SK-N-DZ (cell line): ENCODE measurements at regions not wholly inside any gene's neighbourhood (a gene's known extent, or its start where the extent isn't known, plus 50 kb on each side); places are given as distances from the start of the nearest gene placed in this dataset.
A peak's percentile ranks its signal among the peaks of the same experiment; 100 is the strongest.
"Not testable (repeated sequence)": the region's sequence is repeated elsewhere in the genome, so short reads cannot be mapped to it uniquely, and the experiment has no call there.

Experiments used
- DNase-seq: peaks from one replicate; pipeline ENCODE4 v3.0.0-alpha.2; 2015; ENCODE audit warnings: low spot score

DNA sequence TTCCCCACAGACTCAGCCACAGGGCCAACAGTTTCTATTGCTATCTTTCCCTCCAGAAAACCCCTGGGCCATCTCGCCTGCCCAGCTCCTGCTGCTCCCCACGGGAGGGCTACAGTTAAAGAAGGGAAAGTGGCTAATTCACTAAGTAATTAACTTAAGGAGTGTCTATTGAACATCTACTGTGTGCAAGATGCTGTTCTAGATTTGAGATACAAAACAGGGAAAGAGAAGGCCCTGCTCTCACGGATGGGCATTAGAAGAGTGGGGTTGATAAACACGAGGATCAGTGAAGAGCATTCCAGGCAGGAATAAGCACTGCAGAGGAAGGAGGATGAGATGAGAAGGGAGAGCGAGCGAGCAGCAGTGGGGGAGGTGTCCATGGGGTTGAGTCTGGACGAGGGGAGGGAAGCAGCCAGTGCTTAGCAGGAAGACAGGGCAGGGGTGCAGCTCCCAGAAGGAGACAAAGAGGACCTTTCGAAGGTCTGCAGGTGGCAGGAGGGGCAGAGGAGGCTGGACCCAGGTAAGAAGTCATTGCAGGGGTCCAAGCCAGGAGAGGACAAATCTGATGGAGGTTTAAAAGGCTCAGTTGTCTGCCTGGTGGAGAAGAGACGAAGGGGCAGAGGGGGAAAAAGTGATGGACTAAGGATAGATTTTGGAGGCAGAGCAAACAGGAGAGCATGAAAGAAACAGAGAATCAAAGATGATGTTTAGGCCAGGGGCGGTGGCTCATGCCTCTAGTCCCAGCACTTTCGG, 64.7 kb downstream of the KLF15 start:
- peak; percentile 79 for DNase-seq

DNA sequence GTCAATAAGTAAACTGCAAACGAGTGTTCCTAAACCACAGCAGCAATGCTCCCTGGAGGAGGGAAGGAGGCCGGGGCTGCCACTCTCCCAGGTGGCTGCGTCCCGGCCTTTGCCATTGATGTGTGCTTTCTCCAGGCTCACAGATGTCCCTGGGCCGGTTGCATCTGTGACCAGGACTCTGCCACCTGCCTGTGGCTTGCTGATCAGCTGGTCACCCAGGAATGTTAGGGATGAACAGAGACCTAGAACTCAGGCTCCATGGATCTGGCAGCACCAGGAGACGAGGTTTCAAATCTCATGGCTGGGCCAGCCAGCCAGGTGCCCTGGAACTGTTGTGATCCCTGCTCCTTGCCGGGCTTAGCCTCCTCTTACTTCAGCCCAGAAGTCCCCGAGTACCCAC, 65.7 kb downstream of the KLF15 start:
- DNase-seq, result no peak

DNA sequence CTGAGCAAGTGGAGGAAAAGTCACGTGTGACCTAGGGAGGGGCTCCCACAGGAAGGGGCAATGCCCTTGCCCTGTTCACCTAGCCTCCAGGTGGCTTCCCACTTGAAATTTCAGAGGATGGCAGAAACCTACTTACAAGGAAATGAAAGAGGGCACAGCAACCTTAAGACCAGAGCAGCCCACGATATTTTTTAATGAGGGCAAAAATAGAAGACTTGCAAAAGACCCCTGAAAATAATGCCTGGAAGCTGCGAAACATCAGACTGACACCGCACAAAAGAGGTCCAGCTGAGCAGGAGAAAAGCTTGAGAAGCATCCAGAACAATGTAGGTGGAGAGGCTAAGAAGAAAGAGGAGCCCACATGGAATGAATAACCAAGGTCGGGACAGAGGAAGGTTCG, 66.1 kb downstream of the KLF15 start:
- DNase-seq, result no peak

DNA sequence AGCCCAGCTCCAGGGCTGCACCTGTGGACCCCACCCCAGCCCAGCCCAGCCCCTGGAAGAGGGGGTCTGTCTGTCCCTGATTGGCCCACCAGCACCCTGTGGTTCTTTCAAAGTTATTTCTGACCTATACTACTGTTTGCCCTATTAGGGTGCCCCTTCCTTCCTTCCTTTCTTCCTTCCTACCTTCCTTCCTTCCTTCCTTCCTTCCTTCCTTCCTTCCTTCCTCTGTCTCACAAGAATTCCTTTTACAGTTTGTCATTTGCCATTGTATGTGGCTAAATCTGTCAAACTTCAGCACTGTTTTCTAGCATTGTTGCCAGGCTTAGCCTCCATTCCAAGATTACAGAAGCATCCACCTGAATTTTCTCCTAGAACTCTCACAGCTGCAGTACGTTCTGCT, 66.9 kb downstream of the KLF15 start:
- DNase-seq, result no peak

DNA sequence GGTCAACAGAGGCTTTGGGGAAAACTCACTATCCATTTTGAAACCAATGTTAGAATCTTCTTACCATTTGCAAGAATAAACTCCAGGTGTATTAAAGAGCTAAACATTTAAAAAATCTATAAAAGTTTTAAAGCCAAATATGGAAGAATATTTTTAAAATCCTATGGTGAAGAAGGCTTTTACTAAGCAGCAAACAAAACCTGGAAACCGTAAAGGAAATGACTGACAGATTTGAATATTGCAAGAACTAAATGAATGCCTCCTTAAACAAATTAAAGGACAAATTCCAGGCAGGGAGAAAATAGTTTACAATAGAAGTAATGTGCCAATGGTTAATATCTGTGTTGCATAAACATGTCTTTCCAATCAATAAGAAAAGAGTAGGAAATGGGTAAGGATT, 68.1 kb downstream of the KLF15 start:
- no peak for DNase-seq

DNA sequence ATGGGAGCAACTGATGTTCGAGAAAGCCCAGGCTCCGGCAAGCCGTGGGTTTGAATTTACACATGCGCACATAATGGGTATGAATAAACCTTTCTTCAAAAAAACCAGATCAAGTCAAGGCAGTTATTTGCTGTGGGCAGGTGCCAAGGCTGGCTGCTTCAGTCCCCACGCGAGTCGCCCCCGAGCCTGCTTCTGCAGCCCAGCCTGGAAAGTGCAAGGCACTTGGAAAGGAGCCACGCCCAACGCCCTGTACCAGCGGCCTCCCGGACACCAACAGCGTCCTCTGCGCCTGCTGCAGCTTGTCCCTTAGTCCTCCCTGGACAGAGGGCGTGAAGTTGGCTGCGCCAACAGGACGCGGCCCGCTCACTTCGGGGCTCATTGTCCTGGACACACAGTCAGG, 68.9 kb downstream of the KLF15 start:
- DNase-seq, result no peak

DNA sequence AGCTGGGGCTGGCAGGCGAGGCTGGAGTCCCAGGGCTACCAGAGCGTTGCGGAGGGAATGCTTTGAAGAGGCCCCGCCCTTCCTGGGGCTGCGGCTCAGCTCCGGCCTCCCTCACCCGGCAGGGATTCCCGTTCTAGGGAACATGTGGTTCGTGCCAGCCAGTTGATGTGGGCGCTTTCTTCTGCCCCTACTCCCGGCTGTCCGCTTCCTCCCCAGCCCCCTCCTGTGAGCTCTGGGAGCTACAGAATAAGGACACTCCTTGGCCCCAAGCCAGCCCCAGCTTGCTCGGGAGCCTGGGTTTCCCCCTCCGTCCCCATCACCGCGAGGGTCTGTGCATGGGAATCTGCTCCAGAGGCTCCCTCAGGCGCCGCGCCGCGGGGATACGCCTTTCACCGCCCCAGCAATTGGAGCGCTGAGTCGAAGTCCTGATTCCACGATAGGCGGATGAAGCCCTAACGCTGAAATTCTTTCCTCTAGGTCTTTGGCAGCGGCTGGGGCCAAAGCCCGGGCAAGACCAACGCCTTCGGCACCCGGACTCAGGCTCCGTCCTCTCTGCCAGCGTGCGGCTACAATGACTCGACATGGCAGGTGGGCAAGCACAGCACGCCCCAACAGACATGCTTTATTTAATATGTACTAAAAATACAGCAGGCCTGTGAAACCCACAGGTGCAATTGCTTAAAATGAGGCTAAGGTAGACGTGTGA, 69.5 kb downstream of the KLF15 start:
- peak; percentile 60 for DNase-seq

DNA sequence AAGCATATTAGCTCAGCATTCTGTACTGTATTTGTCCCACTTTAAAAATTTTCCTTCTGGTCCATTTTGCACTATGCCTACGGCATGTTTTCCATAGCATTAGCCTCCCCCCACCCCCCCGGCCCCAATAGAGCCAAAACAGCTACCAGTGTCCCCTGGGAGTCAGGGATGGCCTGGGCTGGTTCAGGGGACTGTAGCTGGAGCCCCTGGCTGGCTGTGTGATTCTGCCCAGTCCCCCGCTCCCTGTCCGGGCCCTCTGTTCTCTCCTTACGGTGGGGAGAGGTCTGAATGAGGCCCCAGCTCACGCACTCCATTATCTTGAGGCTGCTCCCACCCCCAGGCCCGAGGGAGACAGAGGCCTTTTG, 70.1 kb downstream of the KLF15 start:
- no peak for DNase-seq

DNA sequence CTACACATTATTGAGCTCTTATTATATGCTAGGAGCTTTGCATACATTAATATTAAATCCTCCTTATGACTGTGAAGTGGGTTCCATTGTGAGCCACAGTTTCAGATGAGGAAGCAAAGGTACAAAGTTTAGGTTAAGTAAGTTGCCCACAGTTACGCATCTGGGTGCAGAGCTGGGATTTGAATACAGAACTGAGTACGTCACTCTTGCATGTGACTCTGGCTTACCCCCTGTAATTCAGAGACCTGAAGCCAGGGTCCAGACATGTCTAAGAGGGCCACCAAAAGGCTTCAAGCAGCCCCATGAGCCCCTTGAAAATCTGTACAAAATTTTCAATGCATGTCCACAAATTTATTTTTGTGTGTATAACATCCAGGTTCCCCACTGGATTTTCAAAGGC, 71.8 kb downstream of the KLF15 start:
- DNase-seq, result no peak

DNA sequence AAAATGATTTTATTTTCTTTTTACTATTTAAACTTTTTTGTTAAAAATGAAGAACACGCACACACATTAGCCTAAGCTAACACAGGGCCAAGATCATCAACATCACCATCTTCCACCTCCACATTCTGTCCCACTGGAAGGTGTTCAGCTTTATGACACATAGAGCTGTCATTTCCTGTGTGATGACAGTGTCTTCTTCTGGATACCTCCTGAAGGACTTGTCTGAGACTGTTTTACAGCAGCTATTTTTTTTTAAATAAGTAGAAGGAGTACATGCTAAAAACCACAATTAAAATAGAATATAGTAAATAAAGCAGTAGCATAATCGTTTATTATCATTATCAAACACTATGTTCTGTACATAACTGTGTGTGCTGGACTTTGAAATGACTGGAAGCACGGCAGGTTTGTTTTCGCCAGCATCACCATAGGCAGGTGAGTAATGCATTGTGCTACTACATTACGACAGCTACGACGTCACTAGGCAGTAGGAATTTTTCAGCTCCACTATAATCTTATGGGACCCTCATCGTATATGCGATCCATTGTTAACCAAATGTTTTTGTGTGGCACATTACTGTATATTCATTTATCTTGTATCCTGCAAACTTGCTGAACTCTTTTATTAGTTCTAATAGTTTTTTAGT, 72.8 kb downstream of the KLF15 start:
- no peak for DNase-seq

DNA sequence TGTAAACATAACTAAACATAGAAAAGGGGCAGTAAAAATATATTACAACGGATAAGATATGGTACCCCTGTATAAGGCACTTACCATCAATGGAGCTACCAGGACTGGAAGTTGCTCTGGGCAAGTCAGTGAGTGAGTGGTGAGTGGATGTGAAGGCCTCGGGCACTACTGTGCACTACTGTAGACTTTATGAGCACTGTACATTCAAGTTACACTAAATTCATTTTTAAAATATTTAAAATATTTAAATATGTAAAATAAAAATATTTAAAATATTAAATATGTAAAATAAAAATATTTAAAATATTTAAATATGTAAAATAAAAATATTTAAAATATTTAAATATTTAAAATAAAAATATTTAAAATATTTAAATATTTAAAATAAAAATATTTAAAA, 73.6 kb downstream of the KLF15 start:
- not testable (repeated sequence) for DNase-seq

DNA sequence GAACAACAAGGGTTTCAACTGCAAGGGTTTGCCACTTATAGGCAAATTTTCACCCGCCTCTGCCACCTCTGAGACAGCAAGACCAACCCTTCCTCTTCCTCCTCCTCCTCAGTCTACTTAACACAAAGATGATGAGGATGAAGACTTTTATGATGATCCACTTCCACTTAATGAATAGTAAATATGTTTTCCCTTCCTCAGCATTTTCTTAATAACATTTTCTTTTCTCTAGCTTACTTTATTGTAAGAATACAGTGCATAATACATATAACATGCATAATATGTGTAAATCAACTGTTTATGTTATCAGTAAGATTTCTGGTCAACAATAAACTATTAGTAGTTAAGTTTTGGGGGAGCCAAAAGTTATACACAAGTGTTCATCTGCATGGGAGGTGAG, 77.4 kb downstream of the KLF15 start:
- no peak for DNase-seq

DNA sequence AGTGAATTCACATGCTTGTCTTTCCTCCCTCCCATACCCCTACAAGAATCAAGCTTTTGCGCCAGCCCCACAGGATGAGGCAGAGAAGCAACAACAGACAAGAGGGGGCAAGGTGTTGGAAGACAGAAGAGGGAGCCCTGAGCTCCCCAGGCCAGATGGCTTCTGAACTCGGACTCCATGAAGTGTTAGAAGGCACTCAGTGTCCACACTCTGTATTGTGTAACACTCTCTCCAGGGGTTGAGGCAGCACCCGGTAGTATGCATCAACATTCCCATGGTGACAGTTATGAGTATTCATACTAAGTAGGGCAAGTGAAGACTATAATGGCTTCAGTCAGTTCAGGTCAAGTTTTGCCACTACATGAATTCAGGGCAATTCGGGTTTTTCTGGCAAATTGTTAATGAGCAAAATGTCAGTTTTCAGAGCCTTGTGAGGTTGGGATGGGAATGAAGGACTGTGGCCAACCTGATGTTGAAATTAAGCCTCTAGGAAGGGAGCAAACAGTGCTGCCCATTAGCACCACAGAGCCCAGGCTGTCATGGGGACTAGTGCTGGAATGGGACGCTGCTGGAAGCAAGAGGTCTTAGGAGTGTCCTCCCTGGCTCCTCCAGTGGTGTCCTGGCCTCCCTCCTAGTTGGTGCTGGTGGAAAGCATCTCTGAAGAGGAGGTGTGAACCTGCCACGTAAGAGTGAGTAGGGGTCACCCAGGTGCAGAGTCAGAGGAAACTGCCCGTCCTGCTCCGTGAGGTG, 79.4 kb downstream of the KLF15 start:
- no peak for DNase-seq

DNA sequence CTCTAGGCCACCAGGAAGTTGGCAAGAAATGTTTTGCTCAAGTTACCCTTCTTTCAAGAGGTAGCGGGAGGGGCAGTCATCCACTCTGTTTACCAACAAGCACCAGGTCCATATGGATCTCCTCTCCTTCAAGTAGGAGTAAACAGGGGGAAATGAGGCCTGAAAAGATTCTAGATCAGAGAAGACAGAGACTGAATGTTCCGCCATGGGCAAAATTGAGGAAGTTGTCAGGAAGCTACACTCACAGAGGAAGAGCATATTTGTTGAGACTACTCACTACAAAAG, 81.6 kb downstream of the KLF15 start:
- DNase-seq, result no peak

DNA sequence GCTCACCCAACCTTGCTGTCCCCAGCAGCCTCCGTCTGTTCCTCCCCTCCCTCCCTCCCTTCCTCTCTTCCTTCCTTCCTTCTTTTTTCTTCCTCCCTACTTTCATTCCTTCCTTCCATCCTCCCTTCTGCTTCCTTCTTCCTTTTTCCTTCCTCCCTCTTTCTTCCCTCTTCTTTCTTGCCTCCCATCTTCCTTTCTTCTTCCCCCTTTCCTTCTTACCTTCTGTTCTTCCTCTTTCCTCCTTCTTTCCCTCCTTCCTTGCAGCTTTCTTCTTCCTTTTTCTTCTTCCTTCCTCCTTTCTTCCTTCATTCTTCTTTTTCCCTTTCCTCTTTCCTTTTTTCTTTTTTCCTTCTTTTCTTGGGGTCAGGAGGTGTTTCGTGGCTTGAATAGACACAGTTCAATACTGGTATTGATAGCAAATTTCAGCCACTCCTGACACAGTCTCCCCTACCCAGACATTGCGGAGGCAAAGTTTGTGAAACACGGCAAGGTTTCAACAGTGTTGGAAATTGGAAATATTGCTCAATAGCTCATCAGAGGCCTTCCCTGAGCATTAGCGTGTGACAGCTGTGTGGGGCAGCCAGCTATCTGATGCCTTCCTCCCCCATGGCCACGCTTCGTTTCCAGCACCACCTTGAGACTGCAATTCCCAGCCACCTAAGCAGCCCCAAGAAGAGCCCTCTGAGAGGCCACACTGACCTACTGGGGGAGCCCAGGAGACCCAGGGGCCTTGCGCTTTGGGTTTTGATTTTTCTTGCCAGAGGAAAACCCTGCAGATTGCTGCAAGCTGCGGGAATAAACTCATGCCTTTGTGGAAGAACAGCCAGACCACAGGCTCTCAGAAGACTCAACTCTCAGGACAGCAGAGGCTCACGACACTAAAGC, 82.2 kb downstream of the KLF15 start:
- DNase-seq, result no peak

DNA sequence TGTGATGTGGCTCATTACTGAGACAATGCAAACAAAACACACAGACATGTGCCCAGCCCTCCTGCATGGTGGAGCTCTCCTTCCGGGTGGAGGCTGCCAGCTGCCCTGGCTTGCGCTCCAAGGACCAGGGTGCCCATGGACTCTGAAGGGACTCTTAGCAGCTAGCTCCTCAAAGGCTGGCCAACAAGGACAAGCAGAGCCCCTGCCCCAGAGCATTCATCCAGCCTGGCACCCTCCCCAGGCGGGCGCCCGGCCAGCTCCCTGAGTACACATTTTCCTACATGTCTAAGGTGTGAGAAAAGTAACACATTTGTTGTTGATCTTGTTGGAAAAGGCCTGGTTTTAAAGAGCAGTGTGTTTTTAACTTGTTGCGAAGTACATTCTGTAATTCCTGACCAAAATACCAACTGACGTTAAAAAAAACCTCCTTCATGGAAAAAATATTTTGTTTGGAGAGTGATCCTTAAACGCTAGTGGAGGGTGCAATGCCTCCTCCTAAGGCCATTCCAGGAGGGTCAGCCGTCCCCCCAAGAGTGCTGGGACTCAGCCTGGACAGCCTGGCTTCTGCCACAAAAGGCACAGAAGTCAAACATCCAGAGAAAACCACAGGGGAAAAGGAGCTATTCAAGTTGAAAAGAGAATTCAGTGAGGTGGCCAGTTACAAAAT, 86.9 kb downstream of the KLF15 start:
- no peak for DNase-seq

DNA sequence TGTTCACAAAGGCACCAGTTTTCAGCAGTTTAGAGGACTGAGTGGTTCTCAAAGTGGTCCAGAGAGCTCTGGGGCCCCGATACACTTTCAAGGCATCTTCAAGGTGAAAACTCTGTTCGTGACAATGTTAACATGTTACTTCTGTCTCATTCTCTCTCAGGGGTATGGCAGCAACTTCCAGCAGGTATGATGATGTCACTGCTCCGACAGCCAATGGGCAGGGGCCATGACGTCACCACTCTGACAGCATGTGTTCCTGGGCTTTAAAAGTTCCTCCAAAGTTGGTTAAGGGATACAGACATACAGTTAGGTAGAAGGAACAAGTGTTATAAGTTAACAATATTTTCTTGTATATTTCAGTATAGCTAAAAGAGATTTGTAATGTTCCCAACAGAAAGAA, 87.9 kb downstream of the KLF15 start:
- DNase-seq, result no peak

DNA sequence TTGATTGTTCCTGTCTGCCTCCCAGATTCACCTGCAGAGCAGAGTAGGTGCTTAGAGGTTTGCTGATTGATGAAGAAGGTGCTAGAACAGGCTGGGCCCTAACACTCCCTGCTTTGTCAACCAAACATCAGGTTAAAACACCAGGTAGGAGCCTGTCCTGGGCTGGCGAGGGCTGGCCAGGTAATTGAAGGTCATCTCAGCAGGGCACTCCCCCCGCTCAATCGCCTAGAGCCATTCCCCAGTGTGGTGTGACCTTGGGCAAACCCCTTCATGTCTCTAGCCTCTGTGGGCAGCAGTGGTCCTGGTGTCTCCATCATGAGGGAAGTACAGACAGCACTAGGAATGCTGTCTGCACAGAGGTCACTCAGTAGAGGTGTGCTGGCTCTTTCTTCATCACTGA, 88.3 kb downstream of the KLF15 start:
- DNase-seq, result no peak

DNA sequence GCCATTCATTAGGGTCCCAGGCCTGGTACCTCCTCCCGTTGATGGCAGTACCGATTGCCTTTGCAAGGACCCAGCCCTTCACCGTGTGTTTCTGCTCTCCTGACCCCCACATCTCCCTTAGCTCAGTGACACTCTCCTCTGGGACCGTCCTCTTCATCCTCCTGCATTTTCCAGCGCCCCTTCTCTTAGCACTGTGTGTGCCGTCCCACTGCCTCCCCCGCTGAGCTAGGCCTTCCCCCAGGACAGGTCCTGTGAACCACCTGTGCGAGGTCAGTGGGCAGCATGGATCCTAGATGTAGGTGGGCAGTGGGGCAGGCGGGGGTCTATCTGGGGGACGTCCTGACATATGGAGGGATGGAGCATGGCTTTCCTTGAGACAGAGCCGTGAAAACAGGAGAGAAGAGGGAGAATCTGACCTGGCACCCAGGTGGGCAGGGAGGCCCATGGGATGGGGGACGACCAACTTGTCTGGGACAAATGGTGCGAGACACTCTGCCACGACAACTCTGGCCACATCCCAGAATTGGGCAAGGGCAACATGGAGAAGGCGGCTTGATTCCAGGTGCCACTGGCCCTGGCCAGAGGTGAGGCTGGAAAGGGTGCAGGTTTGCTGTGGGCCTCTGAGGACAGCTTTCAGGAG, 87.7 kb upstream of the ALDH1L1 start:
- no peak for DNase-seq

DNA sequence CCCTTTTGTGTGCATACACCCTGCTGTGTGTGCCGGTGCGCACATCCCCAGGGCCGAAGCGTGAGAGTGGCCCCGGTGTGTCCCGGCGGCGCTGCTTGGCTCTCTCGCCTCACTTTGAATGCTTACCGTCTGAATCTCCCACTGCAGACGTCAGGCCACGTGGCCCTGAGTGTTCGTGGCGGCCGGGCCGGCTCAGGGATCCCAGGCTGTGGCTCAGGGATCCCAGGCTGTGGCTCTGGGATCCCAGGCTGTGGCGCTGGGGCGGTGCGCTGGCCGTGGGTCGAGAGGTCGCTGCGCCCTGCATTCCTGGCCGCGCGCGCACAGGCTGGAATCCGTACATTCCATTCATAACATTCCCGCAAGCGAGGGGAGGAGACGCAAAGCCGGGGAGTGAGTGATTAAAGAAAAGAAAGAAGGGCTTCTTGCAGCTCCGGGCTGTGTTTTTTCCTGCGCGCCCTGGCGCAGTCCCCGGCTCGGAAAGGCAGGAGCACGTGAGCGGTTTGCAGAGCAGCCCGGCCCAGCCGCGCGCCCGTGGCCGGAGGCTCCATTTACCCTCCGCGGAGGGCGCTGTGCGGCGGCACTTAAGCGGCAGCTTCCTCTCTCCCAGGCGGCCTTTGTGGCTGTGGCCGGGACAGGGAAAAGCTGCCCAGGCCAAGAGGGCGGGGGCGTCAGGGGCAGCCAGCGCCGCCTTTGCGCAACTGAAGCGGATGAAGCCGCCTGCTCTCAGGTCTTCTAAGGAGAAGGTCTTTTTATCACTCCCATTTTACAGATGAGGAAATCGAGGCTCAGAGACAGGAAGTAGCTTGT, 87.0 kb upstream of the ALDH1L1 start:
- DNase-seq, result peak; percentile 21
